ENCODE measurements at regions not wholly inside any gene's neighbourhood (a gene's known extent, or its start where the extent isn't known, plus 50 kb on each side); places are given as distances from the start of the nearest gene placed in this dataset.

DNA sequence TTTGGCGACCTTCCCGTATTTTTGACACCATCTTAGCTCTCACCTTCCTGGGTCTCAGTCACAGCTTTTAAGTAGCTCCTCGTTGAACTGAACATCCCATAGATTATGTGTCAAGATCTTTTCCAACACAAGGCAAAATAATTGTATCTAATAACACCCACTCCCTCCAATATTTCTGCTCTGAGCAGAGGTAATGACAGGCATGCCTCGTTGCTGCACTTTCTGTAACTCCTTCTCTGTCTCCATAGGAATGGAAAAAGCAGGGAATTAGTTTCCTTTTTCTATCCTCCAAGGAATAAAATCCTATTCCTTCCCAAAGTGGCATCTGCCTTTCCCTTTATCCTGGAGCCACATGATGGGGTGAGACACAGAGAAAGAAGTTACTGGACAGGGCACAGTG lies 174.0 kb upstream of the CDH20 start:
- no peak overlapping the region for H3K27ac Mint-ChIP-seq
- Histone ChIP-seq H3K79me2 (ENCODE audit: insufficient read depth, low read length) (no peaks in the 10 kb centered on the region), H3K27ac (ENCODE audit: low read depth in 1 of 2, low read length in 2 of 2) (no peak overlapping the region), H3K27me3 (ENCODE audit: control insufficient read depth in 2 of 2, insufficient read depth in 2 of 2, low read length in 2 of 2) (no peaks in the 10 kb centered on the region), H3K9ac (ENCODE audit: insufficient read depth, low read length, poor library complexity, severe bottlenecking) (no peak overlapping the region), H3K4me3 (replicated peaks in 1 of 3; ENCODE audit: low read depth in 2 of 3, low read length in 3 of 3) (no peak overlapping the region), H3K4me1 (ENCODE audit: control insufficient read depth in 1 of 2, insufficient read depth in 2 of 2, low read length in 2 of 2) (no peaks in the 10 kb centered on the region), H4K20me1 (ENCODE audit: insufficient read depth, low read length) (no peaks in the 10 kb centered on the region), H3K4me2 (replicated peaks; ENCODE audit: extremely low read depth, low read length, poor library complexity, severe bottlenecking) (no peak overlapping the region), H2AFZ (ENCODE audit: insufficient read depth, low read depth, low read length, poor library complexity, severe bottlenecking) (no peak overlapping the region), H3K9me3 (replicated peaks in 1 of 2; ENCODE audit: control insufficient read depth in 1 of 2, insufficient read depth in 1 of 2, low read length in 2 of 2) (no peaks in the 10 kb centered on the region), H3K36me3 (replicated peaks in 1 of 2; ENCODE audit: control insufficient read depth in 1 of 2, insufficient read depth in 2 of 2, low read length in 2 of 2) (no peaks in the 10 kb centered on the region)
- no peak for DNase-seq
- no peak overlapping the region for H3K4me3 Mint-ChIP-seq
- intact Hi-C loops (cut with micrococcal nuclease): no loop called here
- 92% methylated on average over 2 of the region's 4 CpGs for WGBS (ENCODE audit: insufficient coverage)
- peaks cover 0 to 2% (median 0%) of the 10 kb centered on the region in 7 donors for H3K9me3 Mint-ChIP-seq
- no peaks in the 10 kb centered on the region for H3K27me3 Mint-ChIP-seq (ENCODE audit: low read depth in 3 of 3)
- H3K4me1 Mint-ChIP-seq: no peaks in the 10 kb centered on the region
- H3K36me3 Mint-ChIP-seq: no peaks in the 10 kb centered on the region
- TF ChIP-seq, protein P1, sequence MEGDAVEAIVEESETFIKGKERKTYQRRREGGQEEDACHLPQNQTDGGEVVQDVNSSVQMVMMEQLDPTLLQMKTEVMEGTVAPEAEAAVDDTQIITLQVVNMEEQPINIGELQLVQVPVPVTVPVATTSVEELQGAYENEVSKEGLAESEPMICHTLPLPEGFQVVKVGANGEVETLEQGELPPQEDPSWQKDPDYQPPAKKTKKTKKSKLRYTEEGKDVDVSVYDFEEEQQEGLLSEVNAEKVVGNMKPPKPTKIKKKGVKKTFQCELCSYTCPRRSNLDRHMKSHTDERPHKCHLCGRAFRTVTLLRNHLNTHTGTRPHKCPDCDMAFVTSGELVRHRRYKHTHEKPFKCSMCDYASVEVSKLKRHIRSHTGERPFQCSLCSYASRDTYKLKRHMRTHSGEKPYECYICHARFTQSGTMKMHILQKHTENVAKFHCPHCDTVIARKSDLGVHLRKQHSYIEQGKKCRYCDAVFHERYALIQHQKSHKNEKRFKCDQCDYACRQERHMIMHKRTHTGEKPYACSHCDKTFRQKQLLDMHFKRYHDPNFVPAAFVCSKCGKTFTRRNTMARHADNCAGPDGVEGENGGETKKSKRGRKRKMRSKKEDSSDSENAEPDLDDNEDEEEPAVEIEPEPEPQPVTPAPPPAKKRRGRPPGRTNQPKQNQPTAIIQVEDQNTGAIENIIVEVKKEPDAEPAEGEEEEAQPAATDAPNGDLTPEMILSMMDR (IDR thresholded peaks at IDR 0.05): no peak

DNA sequence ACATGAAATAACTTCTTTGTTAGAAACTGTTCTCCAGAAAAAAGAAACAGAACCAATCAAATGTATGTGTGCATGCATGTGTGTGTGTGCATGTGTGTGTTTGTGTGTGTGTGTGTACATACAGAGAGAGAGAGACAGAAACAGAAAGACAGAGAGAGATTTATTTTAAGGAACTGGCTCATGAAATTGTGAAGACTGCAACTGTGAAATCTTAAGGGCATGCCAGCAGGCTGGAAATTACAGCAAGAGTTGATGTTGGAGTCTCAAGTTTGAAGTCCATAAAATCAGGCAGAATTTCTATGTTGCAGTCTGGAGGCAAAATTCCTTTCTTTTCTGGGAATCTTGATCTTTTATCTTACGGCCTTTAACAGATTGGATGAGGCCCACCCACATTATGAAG lies 168.9 kb upstream of the CDH20 start:
- H3K27ac ChIP-seq (ENCODE audit: low read depth in 1 of 2, low read length in 2 of 2): no peak overlapping the region
- Mint-ChIP-seq H3K27ac (no peak overlapping the region), H3K9me3 (peaks cover 0 to 1% (median 0%) of the 10 kb centered on the region in 7 donors), H3K4me3 (no peak overlapping the region), H3K27me3 (ENCODE audit: low read depth in 3 of 3) (no peaks in the 10 kb centered on the region), H3K36me3 (no peaks in the 10 kb centered on the region), H3K4me1 (no peaks in the 10 kb centered on the region)
- DNase-seq: no peak
- H3K9me3 ChIP-seq (replicated peaks in 1 of 2; ENCODE audit: control insufficient read depth in 1 of 2, insufficient read depth in 1 of 2, low read length in 2 of 2): no peaks in the 10 kb centered on the region
- H2AFZ ChIP-seq (ENCODE audit: insufficient read depth, low read depth, low read length, poor library complexity, severe bottlenecking): no peak overlapping the region
- H3K4me1 ChIP-seq (ENCODE audit: control insufficient read depth in 1 of 2, insufficient read depth in 2 of 2, low read length in 2 of 2): no peaks in the 10 kb centered on the region
- no peaks in the 10 kb centered on the region for H3K79me2 ChIP-seq (ENCODE audit: insufficient read depth, low read length)
- no peak overlapping the region for H3K4me3 ChIP-seq (replicated peaks in 1 of 3; ENCODE audit: low read depth in 2 of 3, low read length in 3 of 3)
- H4K20me1 ChIP-seq (ENCODE audit: insufficient read depth, low read length): no peaks in the 10 kb centered on the region
- intact Hi-C loops (cut with micrococcal nuclease): no loop called here
- WGBS (ENCODE audit: insufficient coverage): no CpG with 5 or more reads among the region's 1 CpG
- H3K27me3 ChIP-seq (ENCODE audit: control insufficient read depth in 2 of 2, insufficient read depth in 2 of 2, low read length in 2 of 2): no peaks in the 10 kb centered on the region
- no peaks in the 10 kb centered on the region for H3K36me3 ChIP-seq (replicated peaks in 1 of 2; ENCODE audit: control insufficient read depth in 1 of 2, insufficient read depth in 2 of 2, low read length in 2 of 2)
- H3K4me2 ChIP-seq (replicated peaks; ENCODE audit: extremely low read depth, low read length, poor library complexity, severe bottlenecking): no peak overlapping the region
- TF ChIP-seq, protein P1 (IDR thresholded peaks at IDR 0.05): no peak
- H3K9ac ChIP-seq (ENCODE audit: insufficient read depth, low read length, poor library complexity, severe bottlenecking): no peak overlapping the region
